Thyroid gland (tissue), 4 donors: ENCODE measurements at regions not wholly inside any gene's neighbourhood (a gene's known extent, or its start where the extent isn't known, plus 50 kb on each side); places are given as distances from the start of the nearest gene placed in this dataset.

Source experiments
- DNase-seq, 2 donors: peaks; one replicate each; pipeline ENCODE4 v3.0.0-alpha.2; 2019
- H3K27ac ChIP-seq, 3 donors: fragments of 200-600 bp; sonication (generic); 1 replicate in 2 of 3; 2 replicates in 1 of 3; pipeline ENCODE4 v1.5.1; 2016 to 2019; ENCODE audit warnings: mild to moderate bottlenecking in 1 of 3, moderate library complexity in 1 of 3
- H3K27me3 ChIP-seq: fragments of 200-600 bp; sonication (generic); one replicate; pipeline ENCODE4 v1.5.1; 2019
- H3K36me3 ChIP-seq, 2 donors: fragments of 200-600 bp; sonication (generic); one replicate each; pipeline ENCODE4 v1.5.1; 2016 to 2019
- H3K4me1 ChIP-seq, 2 donors: fragments of 200-600 bp; sonication (generic); one replicate each; pipeline ENCODE4 v1.5.1; 2017 to 2019
- H3K4me3 ChIP-seq, 3 donors: fragments of 200-600 bp; sonication (generic); replicated peaks in 1 of 3; 1 replicate in 2 of 3; 2 replicates in 1 of 3; pipeline ENCODE4 v1.5.1; 2016; ENCODE audit warnings: mild to moderate bottlenecking in 1 of 3
- H3K9me3 ChIP-seq: fragments of 200-600 bp; sonication (generic); one replicate; pipeline ENCODE4 v1.5.1; 2017
- CTCF ChIP-seq, 6 experiments: fragments of 200-600 bp in 3 of 6; fragments of 450-650 bp in 3 of 6; sonication (generic) in 3 of 6; IDR thresholded peaks; one replicate each; pipeline ENCODE4 v1.5.1; 2016 to 2019; ENCODE audit warnings: antibody characterized with exemption in 6 of 6, mild to moderate bottlenecking in 2 of 6, inconsistent platforms in 1 of 6, moderate library complexity in 1 of 6
- POLR2A ChIP-seq, 2 donors: fragments of 450-650 bp; IDR thresholded peaks; one replicate each; pipeline ENCODE4 v1.6.1; 2017; ENCODE audit warnings: antibody characterized with exemption in 2 of 2, mild to moderate bottlenecking in 2 of 2, moderate library complexity in 1 of 2
- WGBS, 2 donors: methylation state at CpG; one replicate each; pipeline ENCODE4 v1.1.5; 2017; 5-methylcytosine and 5-hydroxymethylcytosine counted together
- intact Hi-C: fragments of 100-400 bp; cut with DNase I; formaldehyde crosslinking; loops from one replicate; pipeline ENCODE4 v1.15.1; 2023

GRCh38 chr9:7936163-7936562 lies 136.6 kb upstream of the DMAC1 start:
- DNase-seq = no peak
- no peak overlapping the region for H3K4me3 ChIP-seq
- H3K27me3 ChIP-seq = no peaks in the 10 kb centered on the region
- no peak overlapping the region for H3K27ac ChIP-seq
- H3K36me3 ChIP-seq = no peaks in the 10 kb centered on the region
- TF ChIP-seq CTCF (IDR thresholded peaks at IDR 0.05) (no peak), POLR2A (IDR thresholded peaks at IDR 0.05) (no peak)
- 64 to 67% methylated on average over 4 of the region's 4 CpGs for WGBS, 2 donors
- H3K9me3 ChIP-seq = no peaks in the 10 kb centered on the region
- H3K4me1 ChIP-seq = no peaks in the 10 kb centered on the region
- intact Hi-C loops = no loop called here

GRCh38 chr9:7935681-7936080 lies 136.1 kb upstream of the DMAC1 start:
- no peaks in the 10 kb centered on the region for H3K4me1 ChIP-seq
- intact Hi-C loops = no loop called here
- WGBS, 2 donors = 54 to 64% methylated on average over 2 of the region's 2 CpGs
- H3K36me3 ChIP-seq = no peaks in the 10 kb centered on the region
- H3K27ac ChIP-seq = no peak overlapping the region
- no peak overlapping the region for H3K4me3 ChIP-seq
- DNase-seq = no peak
- no peaks in the 10 kb centered on the region for H3K27me3 ChIP-seq
- TF ChIP-seq CTCF (IDR thresholded peaks at IDR 0.05) (no peak), POLR2A (IDR thresholded peaks at IDR 0.05) (no peak)
- no peaks in the 10 kb centered on the region for H3K9me3 ChIP-seq

- intact Hi-C loops = no loop called here
Observed at GRCh38 chr9:7932767-7933166, 133.2 kb upstream of the DMAC1 start.

GRCh38 chr9:7930613-7931012 lies 131.0 kb upstream of the DMAC1 start:
- Histone ChIP-seq H3K27me3 (no peaks in the 10 kb centered on the region), H3K4me1 (no peaks in the 10 kb centered on the region), H3K27ac (no peak overlapping the region), H3K4me3 (no peak overlapping the region), H3K9me3 (no peaks in the 10 kb centered on the region), H3K36me3 (no peaks in the 10 kb centered on the region)
- no peak for TF ChIP-seq CTCF (IDR thresholded peaks at IDR 0.05)
- no peak for TF ChIP-seq POLR2A (IDR thresholded peaks at IDR 0.05)
- intact Hi-C loops = no loop called here
- 81 to 85% methylated on average over 2 of the region's 2 CpGs for WGBS, 2 donors
- DNase-seq = no peak

More at GRCh38 chr9:7932767-7933166, 133.2 kb upstream of the DMAC1 start:
- Histone ChIP-seq H3K27ac (no peak overlapping the region), H3K4me3 (no peak overlapping the region), H3K36me3 (no peaks in the 10 kb centered on the region), H3K9me3 (no peaks in the 10 kb centered on the region), H3K27me3 (no peaks in the 10 kb centered on the region), H3K4me1 (no peaks in the 10 kb centered on the region)
- no peak for DNase-seq
- 93% methylated on average over 4 of the region's 4 CpGs for WGBS, 2 donors
- TF ChIP-seq POLR2A (IDR thresholded peaks at IDR 0.05) = no peak
- TF ChIP-seq CTCF (IDR thresholded peaks at IDR 0.05) = no peak

- Histone ChIP-seq H3K27ac (no peak overlapping the region), H3K9me3 (no peaks in the 10 kb centered on the region), H3K4me3 (no peak overlapping the region), H3K4me1 (no peaks in the 10 kb centered on the region), H3K27me3 (no peaks in the 10 kb centered on the region), H3K36me3 (no peaks in the 10 kb centered on the region)
- no peak for TF ChIP-seq POLR2A (IDR thresholded peaks at IDR 0.05)
- TF ChIP-seq CTCF (IDR thresholded peaks at IDR 0.05) = no peak
- intact Hi-C loops = no loop called here
- WGBS, 2 donors = 73 to 74% methylated on average over 6 of the region's 6 CpGs
- DNase-seq = no peak
Observed at GRCh38 chr9:7921545-7922197, 122.1 kb upstream of the DMAC1 start.
